K562 (cell line): ENCODE measurements at regions not wholly inside any gene's neighbourhood (a gene's known extent, or its start where the extent isn't known, plus 50 kb on each side); places are given as distances from the start of the nearest gene placed in this dataset.

Source experiments
- ATAC-seq: fragments of 200-7000 bp; cut with Tn5 transposase; 3 replicates; pipeline ENCODE4 v1.9.1; 2020; ENCODE audit warnings: moderate library complexity
- BruUV-seq: library from RNA; stranded (reverse); fragments of 400-500 nt; replicated peaks from 2 replicates; lab custom pipeline; 2021; lab: Mats Ljungman, UMichigan
- CTCF ChIA-PET: fragments of 300-600 bp; formaldehyde crosslinking; extraction: SDS; loops from one replicate; lab custom pipeline; 2021; ENCODE audit warnings: low intra/inter-chr PET ratio; lab: Yijun Ruan, JAX
- POLR2A ChIA-PET: fragments of 300-600, 350-650 bp; sonication (Branson Sonifier 250); formaldehyde crosslinking; extraction: SDS; loops from one replicate; lab custom pipeline; 2021; ENCODE audit warnings: antibody characterized with exemption, inconsistent platforms; lab: Yijun Ruan, JAX
- DNase-seq, 4 experiments: peaks; one replicate each; pipeline versions ENCODE4 v3.0.0 to v3.0.0-alpha.2; 2011 to 2018; ENCODE audit warnings: low spot score in 3 of 4, mixed read lengths in 3 of 4; ENCODE audit errors: extremely low read depth in 1 of 4
- FAIRE-seq: peaks from 2 replicates; lab custom pipeline; 2011; peaks lifted over from hg19 to GRCh38; lab: Jason Lieb, UNC
- H2AFZ ChIP-seq: 2 replicates; pipeline ENCODE4 v1.6.0; 2011; ENCODE audit warnings: low read depth, low read length, control low read depth, inconsistent platforms
- H3K27ac ChIP-seq: fragments of 200-600 bp; 3 replicates; pipeline ENCODE4 v1.8.0; 2011; ENCODE audit warnings: low read depth, mild to moderate bottlenecking, control low read depth, inconsistent platforms, low read length, moderate library complexity, mixed read lengths; ENCODE audit errors: extremely low read depth
- H3K27me3 ChIP-seq, 2 experiments: fragments of 300-600 bp in 1 of 2; 2 replicates in 1 of 2; 3 replicates in 1 of 2; pipeline versions ENCODE4 v1.6.0 to v1.8.0; 2011; ENCODE audit warnings: inconsistent platforms in 2 of 2, low read length in 2 of 2, mild to moderate bottlenecking in 1 of 2, mixed read lengths in 1 of 2, moderate library complexity in 1 of 2; ENCODE audit not compliant: control insufficient read depth in 2 of 2, insufficient read depth in 2 of 2
- H3K36me3 ChIP-seq: fragments of 300-600 bp; 3 replicates; pipeline ENCODE4 v1.8.0; 2011; ENCODE audit warnings: mild to moderate bottlenecking, low read length, inconsistent platforms; ENCODE audit not compliant: control insufficient read depth, insufficient read depth
- H3K4me1 ChIP-seq, 2 experiments: fragments of 200-600 bp in 1 of 2; replicated peaks in 1 of 2; 2 replicates in 1 of 2; 3 replicates in 1 of 2; pipeline versions ENCODE4 v1.5.1 to v1.8.0; 2011; ENCODE audit warnings: inconsistent platforms in 2 of 2, low read length in 2 of 2, mild to moderate bottlenecking in 1 of 2, mixed read lengths in 1 of 2, moderate library complexity in 1 of 2; ENCODE audit not compliant: control insufficient read depth in 2 of 2, insufficient read depth in 2 of 2
- H3K4me2 ChIP-seq: 2 replicates; pipeline ENCODE4 v1.6.1; 2011; ENCODE audit warnings: low read length, control low read depth, inconsistent platforms, mixed read lengths; ENCODE audit not compliant: insufficient read depth
- H3K4me3 ChIP-seq: fragments of 200-600 bp; sonication (generic), shearing (Covaris generic); 2 replicates; pipeline ENCODE4 v1.5.1; 2016; ENCODE audit warnings: control low read depth, inconsistent platforms
- H3K79me2 ChIP-seq: fragments of 200-600 bp; 3 replicates; pipeline ENCODE4 v1.8.0; 2011; ENCODE audit warnings: low read length, inconsistent platforms; ENCODE audit not compliant: control insufficient read depth, insufficient read depth
- H3K9ac ChIP-seq, 2 experiments: 2 replicates each; pipeline versions ENCODE4 v1.6.0 to v1.6.1; 2011; ENCODE audit warnings: low read depth in 2 of 2, low read length in 2 of 2, control low read depth in 1 of 2, inconsistent platforms in 1 of 2, mild to moderate bottlenecking in 1 of 2, mixed read lengths in 1 of 2; ENCODE audit not compliant: insufficient read depth in 1 of 2
- H3K9me1 ChIP-seq: one replicate; pipeline ENCODE4 v1.6.0; 2011; ENCODE audit warnings: inconsistent platforms, mild to moderate bottlenecking, low read length, moderate library complexity; ENCODE audit not compliant: control insufficient read depth, insufficient read depth
- H3K9me3 ChIP-seq: replicated peaks from 2 replicates; pipeline ENCODE4 v1.5.1; 2011; ENCODE audit warnings: low read depth, low read length, inconsistent platforms; ENCODE audit not compliant: control insufficient read depth, insufficient read depth
- H4K20me1 ChIP-seq: replicated peaks from 2 replicates; pipeline ENCODE4 v1.6.1; 2011; ENCODE audit warnings: low read length, inconsistent platforms, mixed read lengths; ENCODE audit not compliant: control insufficient read depth, insufficient read depth
- ASH1L ChIP-seq: fragments of 450-650 bp; IDR thresholded peaks from 2 replicates; pipeline ENCODE4 v1.6.1; 2018; ENCODE audit warnings: borderline replicate concordance, mild to moderate bottlenecking, low read depth; ENCODE audit not compliant: partially characterized antibody
- ELK3 ChIP-seq: fragments of 450-650 bp; formaldehyde crosslinking; IDR thresholded peaks from 2 replicates; pipeline ENCODE4 v1.4.0; 2020; ENCODE audit warnings: mild to moderate bottlenecking
- HDAC3 ChIP-seq: fragments of 450-650 bp; IDR thresholded peaks from 2 replicates; pipeline ENCODE4 v1.6.1; 2018; ENCODE audit warnings: borderline replicate concordance, mild to moderate bottlenecking, moderate library complexity; ENCODE audit not compliant: partially characterized antibody
- HNRNPK ChIP-seq: fragments of 200-400 bp; formaldehyde crosslinking; IDR thresholded peaks from one replicate; pipeline ENCODE4 v1.6.1; 2018; ENCODE audit warnings: mild to moderate bottlenecking, low read depth, low read length; ENCODE audit not compliant: poor library complexity, severe bottlenecking
- MXI1 ChIP-seq: IDR thresholded peaks from 2 replicates; pipeline ENCODE4 v1.6.1; 2011; ENCODE audit warnings: low read depth, mild to moderate bottlenecking, improper control_type of control experiment, low read length
- NR0B1 ChIP-seq: fragments of 450-650 bp; IDR thresholded peaks from one replicate; pipeline ENCODE4 v1.6.1; 2018; ENCODE audit warnings: mild to moderate bottlenecking, moderate library complexity; ENCODE audit not compliant: partially characterized antibody
- TFE3 ChIP-seq: fragments of 450-650 bp; formaldehyde crosslinking; IDR thresholded peaks from 2 replicates; pipeline ENCODE4 v1.4.0; 2020; ENCODE audit warnings: mild to moderate bottlenecking, mixed read lengths
- ZBTB11 ChIP-seq, 3 experiments: fragments of 200-800 bp in 1 of 3; fragments of 250-450 bp in 1 of 3; fragments of 450-650 bp in 1 of 3; sonication (Bioruptor Pico) in 1 of 3; sonication (Bioruptor generic) in 1 of 3; formaldehyde crosslinking in 1 of 3; IDR thresholded peaks; 2 replicates each; pipeline versions ENCODE4 v1.6.1 to v1.8.0; 2016 to 2022; ENCODE audit warnings: mild to moderate bottlenecking in 2 of 3, missing genetic modification characterization in 2 of 3, missing compliant biosample characterization in 1 of 3, moderate library complexity in 1 of 3
- ZNF398 ChIP-seq: fragments of 250-450 bp; sonication (Bioruptor Pico); IDR thresholded peaks from 2 replicates; pipeline ENCODE4 v1.8.0; 2021; ENCODE audit warnings: moderate library complexity, mild to moderate bottlenecking, inconsistent platforms
- ZNF444 ChIP-seq: fragments of 250-450 bp; sonication (Bioruptor Pico); IDR thresholded peaks from 2 replicates; pipeline ENCODE4 v1.4.0; 2020; ENCODE audit warnings: mild to moderate bottlenecking, moderate library complexity
- WGBS: fragments of 100-300 bp; shearing (Covaris generic); methylation state at CpG from one replicate; pipeline ENCODE4 v1.1.6; 2016; ENCODE audit warnings: low coverage, mixed read lengths; ENCODE audit not compliant: insufficient coverage; ENCODE audit errors: missing lambda C conversion rate; 5-methylcytosine and 5-hydroxymethylcytosine counted together
- in situ Hi-C: fragments of 300-500 bp; cut with MboI; formaldehyde crosslinking; loops from 4 replicates; pipeline ENCODE4 v1.15.0; 2018; ENCODE audit warnings: inconsistent platforms, mixed read lengths
- intact Hi-C: fragments of 100-400 bp; cut with micrococcal nuclease; formaldehyde crosslinking; loops from 2 replicates; pipeline ENCODE4 v1.14.2; 2022

- TF ChIP-seq ZBTB11 (CRISPR knock-in tag; IDR thresholded peaks at IDR 0.05) = no peak
Observed at GRCh38 chr21:22490049-22490448, 1491.8 kb downstream of the NCAM2 start (continued).

- no peak overlapping the region for H3K9ac ChIP-seq
- POLR2A ChIA-PET = no interaction called here
- H3K4me2 ChIP-seq = no peak overlapping the region
- no peaks in the 10 kb centered on the region for H4K20me1 ChIP-seq
- no peaks in the 10 kb centered on the region; the same call in 1 of the 2 replicates for H3K9me3 ChIP-seq
- no peaks in the 10 kb centered on the region for H3K9me1 ChIP-seq
- FAIRE-seq (no peak), ATAC-seq (no peak), DNase-seq (no peak)
- no peak overlapping the region for H3K4me3 ChIP-seq
- no peak overlapping the region for H2AFZ ChIP-seq
- no peaks in the 10 kb centered on the region for H3K36me3 ChIP-seq
- BruUV-seq = no TSS peak
- 0% methylated on average over 3 of the region's 3 CpGs for WGBS
- intact Hi-C loops = no loop called here
- no peaks in the 10 kb centered on the region for H3K79me2 ChIP-seq
- H3K4me1 ChIP-seq = no peaks in the 10 kb centered on the region
- H3K27me3 ChIP-seq = no peaks in the 10 kb centered on the region
- no peak overlapping the region for H3K27ac ChIP-seq
- in situ Hi-C loops = no loop called here
- CTCF ChIA-PET = no interaction called here
- TF ChIP-seq HDAC3 (no peak), ASH1L (no peak), TFE3 (CRISPR knock-in tag) (no peak), ZNF444 (no peak), MXI1 (no peak), ELK3 (CRISPR knock-in tag) (no peak), NR0B1 (no peak), HNRNPK (no peak), ZNF398 (CRISPR knock-in tag) (no peak)
Observed at GRCh38 chr21:22516230-22516629, 1518.0 kb downstream of the NCAM2 start.
